Activated naive CD8-positive, alpha-beta T cell treated with anti-CD3 and anti-CD28 coated beads for 36 hours (primary cell): ENCODE measurements at regions not wholly inside any gene's neighbourhood (a gene's known extent, or its start where the extent isn't known, plus 50 kb on each side); places are given as distances from the start of the nearest gene placed in this dataset.

Source experiments
- DNase-seq: peaks from one replicate; pipeline ENCODE4 v3.0.0; 2021
- H3K27ac Mint-ChIP-seq: one replicate; pipeline ENCODE4 v1.8.0; 2022; ENCODE audit warnings: mild to moderate bottlenecking, moderate library complexity, mixed read lengths
- H3K27me3 Mint-ChIP-seq: one replicate; pipeline ENCODE4 v1.8.0; 2022; ENCODE audit warnings: mild to moderate bottlenecking, mixed read lengths
- H3K36me3 Mint-ChIP-seq: one replicate; pipeline ENCODE4 v1.8.0; 2021; ENCODE audit warnings: mild to moderate bottlenecking, mixed read lengths
- H3K4me1 Mint-ChIP-seq: one replicate; pipeline ENCODE4 v1.8.0; 2021; ENCODE audit warnings: mixed read lengths
- H3K4me3 Mint-ChIP-seq: one replicate; pipeline ENCODE4 v1.8.0; 2022; ENCODE audit warnings: mild to moderate bottlenecking, moderate library complexity, mixed read lengths
- H3K9me3 Mint-ChIP-seq: one replicate; pipeline ENCODE4 v1.8.0; 2022; ENCODE audit warnings: mixed read lengths

DNA sequence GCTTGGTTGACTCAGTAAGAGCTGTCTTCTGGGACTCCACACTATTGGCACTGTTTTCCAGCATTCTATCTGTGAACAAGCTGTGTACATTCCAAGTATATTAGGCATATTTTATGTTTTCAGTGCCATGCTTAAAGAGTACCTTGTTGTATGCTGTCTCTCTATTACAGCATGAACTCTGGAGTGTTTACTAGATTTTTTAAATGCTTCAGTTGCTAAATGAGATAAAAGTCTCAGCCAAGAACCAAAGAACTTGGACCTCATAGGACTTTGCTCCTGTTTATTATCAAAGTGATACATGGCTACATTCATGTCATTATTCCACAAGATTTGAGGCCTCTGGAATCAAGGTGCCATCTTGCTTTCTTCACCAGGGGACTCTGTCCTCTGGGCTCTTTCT lies 167.2 kb downstream of the C9orf152 start:
- H3K9me3 Mint-ChIP-seq, result no peaks in the 10 kb centered on the region
- DNase-seq, result no peak

GRCh38 chr9:110041452-110041851 lies 166.5 kb downstream of the C9orf152 start:
- Mint-ChIP-seq H3K27me3 (peaks cover 4% of the 10 kb centered on the region), H3K4me1 (no peaks in the 10 kb centered on the region), H3K4me3 (no peak overlapping the region), H3K9me3 (no peaks in the 10 kb centered on the region), H3K27ac (no peak overlapping the region), H3K36me3 (no peaks in the 10 kb centered on the region)
- DNase-seq, result no peak

More for the DNA sequence above, 167.2 kb downstream of the C9orf152 start:
- Mint-ChIP-seq H3K27me3 (peaks cover 1% of the 10 kb centered on the region), H3K27ac (no peak overlapping the region), H3K4me1 (no peaks in the 10 kb centered on the region), H3K4me3 (no peak overlapping the region), H3K36me3 (no peaks in the 10 kb centered on the region)

DNA sequence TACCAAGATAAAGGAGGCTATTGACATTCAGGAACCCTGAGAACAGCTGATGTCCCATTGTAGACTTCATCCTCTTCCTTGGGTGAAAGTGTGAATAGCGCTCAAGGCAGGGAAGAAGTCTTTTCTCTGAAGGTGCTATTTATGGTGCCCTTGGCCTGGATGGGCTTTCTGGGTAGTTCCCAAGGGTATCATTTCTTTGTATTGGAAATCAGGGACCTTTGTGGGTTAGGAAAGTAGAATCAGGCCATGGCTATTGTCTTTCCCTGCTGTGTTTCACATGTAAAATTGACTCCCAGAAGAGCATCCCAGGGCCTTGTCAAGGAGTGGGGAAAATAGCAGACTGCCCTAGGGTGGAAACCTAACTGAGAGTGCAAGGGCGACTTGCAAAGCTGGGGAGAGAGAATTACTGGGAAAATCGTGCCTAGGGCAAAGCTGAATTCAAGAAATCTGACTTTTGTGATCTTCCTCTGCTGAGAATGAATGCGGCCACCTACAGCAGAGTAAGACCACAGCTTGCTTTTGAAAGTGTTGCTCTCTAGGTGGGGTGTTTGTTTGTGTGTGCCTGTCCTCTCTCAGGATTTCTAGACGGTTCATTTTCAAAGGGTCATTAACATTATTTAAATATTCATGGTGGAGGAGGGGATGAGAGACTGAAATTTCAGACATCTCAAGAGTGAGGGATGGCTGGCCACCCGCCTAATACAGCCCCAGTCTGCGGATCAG lies 160.6 kb downstream of the C9orf152 start:
- Mint-ChIP-seq H3K36me3 (no peaks in the 10 kb centered on the region), H3K9me3 (no peaks in the 10 kb centered on the region), H3K4me3 (peak overlapping the region; percentile 66), H3K27me3 (peaks cover 57% of the 10 kb centered on the region), H3K27ac (no peak overlapping the region), H3K4me1 (peaks cover 11% of the 10 kb centered on the region)
- no peak for DNase-seq

DNA sequence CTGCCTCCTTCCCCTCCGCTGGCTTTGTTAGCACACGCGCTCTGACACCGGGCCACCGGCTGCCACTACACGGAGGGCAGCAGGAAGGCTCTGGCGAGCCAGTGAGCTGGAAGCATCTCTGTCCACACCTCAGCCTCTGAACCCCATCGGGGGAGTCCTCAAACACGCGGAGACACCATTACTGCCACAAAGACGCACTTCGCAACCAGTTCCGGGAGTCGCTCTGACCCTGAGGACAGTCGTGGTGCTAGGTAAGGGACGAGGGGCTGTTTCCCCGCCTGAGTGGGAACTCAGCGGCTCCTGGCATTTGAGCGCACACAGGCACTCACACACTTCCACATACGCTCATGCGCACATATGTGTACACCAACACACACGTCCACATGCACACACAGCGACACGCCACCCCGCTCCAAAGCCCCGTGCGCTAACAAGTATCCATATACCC lies 160.0 kb downstream of the C9orf152 start:
- Mint-ChIP-seq H3K27me3 (peaks cover 61% of the 10 kb centered on the region), H3K36me3 (no peaks in the 10 kb centered on the region), H3K9me3 (no peaks in the 10 kb centered on the region), H3K27ac (no peak overlapping the region), H3K4me1 (peaks cover 11% of the 10 kb centered on the region), H3K4me3 (peak overlapping the region; percentile 66)
- DNase-seq, result no peak

GRCh38 chr9:110048403-110048975 lies 159.5 kb downstream of the C9orf152 start:
- H3K27ac Mint-ChIP-seq, result no peak overlapping the region
- peak overlapping the region; percentile 66 for H3K4me3 Mint-ChIP-seq
- H3K27me3 Mint-ChIP-seq, result peaks cover 63% of the 10 kb centered on the region
- DNase-seq, result peak; percentile 70
- H3K36me3 Mint-ChIP-seq, result no peaks in the 10 kb centered on the region
- no peaks in the 10 kb centered on the region for H3K9me3 Mint-ChIP-seq
- H3K4me1 Mint-ChIP-seq, result peaks cover 11% of the 10 kb centered on the region

- Mint-ChIP-seq H3K36me3 (no peaks in the 10 kb centered on the region), H3K27me3 (peaks cover 63% of the 10 kb centered on the region), H3K9me3 (no peaks in the 10 kb centered on the region), H3K4me3 (peak overlapping the region; percentile 66), H3K27ac (peak overlapping the region; percentile 43), H3K4me1 (peaks cover 11% of the 10 kb centered on the region)
- no peak for DNase-seq
These were observed 158.8 kb downstream of the C9orf152 start for GRCh38 chr9:110048976-110049698.

DNA sequence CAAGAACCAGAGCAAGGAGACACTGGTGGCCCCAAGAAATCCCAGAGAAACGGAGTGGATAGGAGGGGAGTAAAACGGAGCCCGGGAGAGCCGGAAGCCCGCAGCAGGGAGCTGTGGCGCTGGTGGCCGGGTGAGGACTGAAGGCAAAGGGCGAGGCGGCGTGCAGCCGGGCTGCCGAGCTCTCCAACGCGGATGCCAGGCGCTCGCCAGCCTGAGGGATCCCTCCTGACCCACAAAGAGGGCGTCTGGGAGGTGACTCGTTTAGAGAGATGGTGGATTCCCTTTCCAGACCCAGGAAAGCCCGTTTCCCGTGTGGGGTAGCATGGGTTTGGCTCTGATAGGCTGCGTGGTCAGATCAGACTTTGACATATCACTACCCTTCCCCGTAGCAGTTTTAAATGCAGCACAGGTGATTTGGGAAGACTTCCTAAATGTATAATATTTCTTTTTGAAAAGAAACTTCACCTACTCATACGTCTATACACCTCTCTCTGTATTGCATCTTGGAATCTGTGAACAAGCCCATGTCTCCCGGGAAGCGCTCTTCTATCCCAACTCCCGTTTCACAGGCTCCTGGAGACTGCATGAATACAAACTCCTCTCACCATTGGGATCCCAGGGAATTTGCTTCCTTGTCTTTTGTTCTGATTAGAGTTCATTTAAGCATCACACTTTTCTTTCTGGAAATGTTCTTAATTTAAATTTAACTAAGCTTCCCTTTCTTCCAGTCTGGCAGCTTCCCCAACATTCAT lies 158.1 kb downstream of the C9orf152 start:
- no peaks in the 10 kb centered on the region for H3K9me3 Mint-ChIP-seq
- peak; percentile 10 for DNase-seq
- H3K27ac Mint-ChIP-seq, result no peak overlapping the region
- H3K27me3 Mint-ChIP-seq, result peaks cover 63% of the 10 kb centered on the region
- H3K4me3 Mint-ChIP-seq, result peak overlapping the region; percentile 66
- H3K36me3 Mint-ChIP-seq, result no peaks in the 10 kb centered on the region
- peaks cover 11% of the 10 kb centered on the region for H3K4me1 Mint-ChIP-seq

GRCh38 chr9:110050925-110051355 lies 157.0 kb downstream of the C9orf152 start:
- Mint-ChIP-seq H3K9me3 (no peaks in the 10 kb centered on the region), H3K4me1 (peaks cover 11% of the 10 kb centered on the region), H3K27me3 (peaks cover 60% of the 10 kb centered on the region), H3K4me3 (peak overlapping the region; percentile 22), H3K27ac (no peak overlapping the region), H3K36me3 (no peaks in the 10 kb centered on the region)
- no peak for DNase-seq

GRCh38 chr9:110056062-110056461 lies 151.9 kb downstream of the C9orf152 start:
- no peak for DNase-seq
- Mint-ChIP-seq H3K9me3 (no peaks in the 10 kb centered on the region), H3K27ac (no peak overlapping the region), H3K4me3 (no peak overlapping the region), H3K4me1 (peaks cover 2% of the 10 kb centered on the region), H3K36me3 (no peaks in the 10 kb centered on the region), H3K27me3 (peaks cover 26% of the 10 kb centered on the region)

DNA sequence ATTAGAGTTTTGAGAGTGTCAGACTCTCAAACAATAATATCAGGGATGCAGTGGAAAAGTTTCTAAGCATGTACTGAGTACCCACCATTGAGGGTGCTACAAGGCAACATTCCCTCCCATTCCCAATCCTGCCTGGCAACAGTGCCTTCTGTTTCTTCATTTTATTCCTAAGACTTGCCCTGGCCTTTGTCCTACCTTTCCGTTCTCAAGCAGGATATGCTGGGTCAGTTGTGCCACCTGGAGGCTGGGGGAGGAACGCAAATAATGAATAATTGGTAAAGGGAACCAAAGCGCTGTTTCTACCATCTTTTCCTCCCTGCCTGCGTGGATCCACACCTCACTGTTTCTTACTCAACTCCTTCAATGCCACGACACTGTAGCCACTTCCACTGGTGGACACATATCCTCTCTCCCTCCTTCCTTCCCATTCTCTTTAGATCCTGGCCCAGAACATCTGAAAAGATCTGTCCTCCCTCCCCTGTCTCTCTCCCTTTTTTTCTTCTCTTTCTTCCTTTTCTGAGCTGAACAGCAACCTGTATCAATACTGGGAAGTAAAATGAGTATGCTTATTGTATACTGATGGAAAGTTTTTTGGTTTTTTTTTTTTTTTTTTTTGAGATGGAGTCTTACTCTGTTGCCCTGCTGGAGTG lies 149.5 kb downstream of the C9orf152 start:
- Mint-ChIP-seq H3K27me3 (peaks cover 13% of the 10 kb centered on the region), H3K9me3 (no peaks in the 10 kb centered on the region), H3K36me3 (no peaks in the 10 kb centered on the region), H3K27ac (no peak overlapping the region), H3K4me3 (no peak overlapping the region), H3K4me1 (peaks cover 2% of the 10 kb centered on the region)
- peak; percentile 23 for DNase-seq

DNA sequence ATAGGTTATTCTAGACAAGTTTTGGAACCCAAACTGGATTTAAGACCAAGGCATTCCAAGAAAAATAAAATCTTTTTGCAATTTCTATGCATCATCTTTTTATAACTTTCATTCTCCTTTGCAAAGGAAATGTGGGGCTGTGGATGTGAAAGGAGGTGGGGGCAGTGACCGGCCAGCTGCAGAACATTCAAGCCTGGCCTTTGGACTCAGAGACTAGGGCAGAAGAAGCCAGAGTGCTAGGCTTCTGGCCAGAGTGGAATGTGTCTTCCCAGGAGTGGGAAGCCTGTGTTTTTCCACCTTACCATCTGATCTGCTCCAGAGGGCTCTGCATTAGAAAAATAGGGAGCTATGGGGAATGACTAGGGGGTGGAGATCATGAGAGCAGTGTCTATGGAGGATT lies 148.5 kb downstream of the C9orf152 start:
- Mint-ChIP-seq H3K27me3 (peaks cover 13% of the 10 kb centered on the region), H3K36me3 (no peaks in the 10 kb centered on the region), H3K4me1 (peaks cover 2% of the 10 kb centered on the region), H3K4me3 (no peak overlapping the region), H3K27ac (no peak overlapping the region), H3K9me3 (no peaks in the 10 kb centered on the region)
- no peak for DNase-seq

DNA sequence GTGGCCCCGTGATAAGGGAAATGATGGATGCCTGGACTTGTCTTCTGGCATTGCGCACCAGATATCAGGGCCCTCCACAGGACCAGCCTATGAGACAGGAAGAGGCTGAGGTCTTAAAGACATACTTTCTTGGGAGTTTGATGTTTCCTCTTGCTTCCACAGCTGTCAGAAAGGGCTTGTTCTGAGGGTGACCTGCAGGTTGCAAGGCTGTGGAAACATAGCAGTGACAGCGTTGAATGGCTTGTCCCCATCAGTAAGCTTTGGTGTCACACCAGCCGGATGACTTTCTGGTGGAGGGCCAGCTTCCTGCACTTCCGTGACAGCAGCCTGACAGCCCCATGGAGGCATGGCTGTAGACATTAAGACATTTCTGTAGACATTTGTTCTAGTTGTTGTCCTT lies 143.2 kb downstream of the C9orf152 start:
- H3K4me1 Mint-ChIP-seq, result no peaks in the 10 kb centered on the region

GRCh38 chr9:110065532-110065931 lies 142.4 kb downstream of the C9orf152 start:
- H3K9me3 Mint-ChIP-seq, result no peaks in the 10 kb centered on the region
- DNase-seq, result no peak
- no peak overlapping the region for H3K27ac Mint-ChIP-seq
- no peaks in the 10 kb centered on the region for H3K36me3 Mint-ChIP-seq
- peaks cover 4% of the 10 kb centered on the region for H3K27me3 Mint-ChIP-seq
- no peaks in the 10 kb centered on the region for H3K4me1 Mint-ChIP-seq
- no peak overlapping the region for H3K4me3 Mint-ChIP-seq

More for the DNA sequence above, 143.2 kb downstream of the C9orf152 start:
- Mint-ChIP-seq H3K4me3 (no peak overlapping the region), H3K36me3 (no peaks in the 10 kb centered on the region), H3K27me3 (peaks cover 4% of the 10 kb centered on the region), H3K9me3 (no peaks in the 10 kb centered on the region), H3K27ac (no peak overlapping the region)
- DNase-seq, result no peak

DNA sequence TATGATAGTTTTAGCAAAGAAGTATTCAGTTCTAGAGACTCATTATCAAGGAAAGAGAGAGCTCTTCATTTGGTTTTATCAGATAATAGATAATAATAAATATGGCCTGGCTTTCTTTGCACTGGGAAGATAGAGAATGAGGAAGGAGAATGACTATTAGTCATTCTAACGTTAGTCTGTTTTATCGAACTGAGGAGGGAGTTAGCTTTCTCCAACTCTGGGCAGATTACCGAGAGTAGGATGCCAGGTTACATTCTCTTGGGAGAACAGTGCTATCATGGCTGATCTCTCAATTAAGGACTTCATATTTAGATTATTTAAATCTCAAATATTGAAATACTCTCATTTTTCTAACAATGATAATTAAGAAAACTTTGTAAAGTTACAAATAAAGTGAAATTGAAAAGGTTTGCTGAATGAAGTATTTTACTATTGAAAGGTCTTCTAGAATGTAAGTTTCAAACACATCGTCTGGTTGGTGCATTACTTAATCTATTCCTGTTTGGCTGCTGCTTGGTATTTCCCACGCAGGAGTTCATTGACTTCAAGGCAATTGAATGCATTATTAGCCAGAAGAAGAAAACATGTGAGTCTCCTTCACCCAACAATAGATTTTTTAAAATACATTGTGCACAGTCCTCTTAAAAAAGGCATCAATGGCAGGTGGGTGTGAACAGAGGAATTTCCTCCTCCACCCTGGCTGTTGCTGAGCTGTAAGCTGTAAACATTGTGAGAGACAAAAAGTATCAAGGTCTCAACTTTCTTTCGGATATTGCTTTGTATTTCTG lies 140.8 kb downstream of the C9orf152 start:
- no peaks in the 10 kb centered on the region for H3K36me3 Mint-ChIP-seq
- no peaks in the 10 kb centered on the region for H3K9me3 Mint-ChIP-seq
- H3K27ac Mint-ChIP-seq, result no peak overlapping the region
- no peaks in the 10 kb centered on the region for H3K4me1 Mint-ChIP-seq
- DNase-seq, result no peak
- peaks cover 4% of the 10 kb centered on the region for H3K27me3 Mint-ChIP-seq
- no peak overlapping the region for H3K4me3 Mint-ChIP-seq
